Stimulated activated memory B cell treated with anti-CD40 and anti-IgM and Interleukin-4, amounts not matched to agents 10 μg/mL and 1 μg/mL and 100 μg/mL, for 72 hours (primary cell): ENCODE measurements at regions not wholly inside any gene's neighbourhood (a gene's known extent, or its start where the extent isn't known, plus 50 kb on each side); places are given as distances from the start of the nearest gene placed in this dataset.
"Not testable (repeated sequence)": the region's sequence is repeated elsewhere in the genome, so short reads cannot be mapped to it uniquely, and the experiment has no call there.

Experiments
- ATAC-seq: fragments of 150-1000 bp; cut with Tn5 transposase; 2 replicates; pipeline ENCODE4 v1.10.0; 2021
- H3K27ac Mint-ChIP-seq: one replicate; pipeline ENCODE4 v1.8.0; 2022; ENCODE audit warnings: mild to moderate bottlenecking, mixed read lengths
- H3K27me3 Mint-ChIP-seq: one replicate; pipeline ENCODE4 v1.8.0; 2022; ENCODE audit warnings: mixed read lengths
- H3K36me3 Mint-ChIP-seq: one replicate; pipeline ENCODE4 v1.8.0; 2022; ENCODE audit warnings: mixed read lengths
- H3K4me1 Mint-ChIP-seq: one replicate; pipeline ENCODE4 v1.8.0; 2022; ENCODE audit warnings: mixed read lengths
- H3K4me3 Mint-ChIP-seq: one replicate; pipeline ENCODE4 v1.8.0; 2022; ENCODE audit warnings: mild to moderate bottlenecking, moderate library complexity, mixed read lengths
- H3K9me3 Mint-ChIP-seq: one replicate; pipeline ENCODE4 v1.8.0; 2022; ENCODE audit warnings: mixed read lengths

DNA sequence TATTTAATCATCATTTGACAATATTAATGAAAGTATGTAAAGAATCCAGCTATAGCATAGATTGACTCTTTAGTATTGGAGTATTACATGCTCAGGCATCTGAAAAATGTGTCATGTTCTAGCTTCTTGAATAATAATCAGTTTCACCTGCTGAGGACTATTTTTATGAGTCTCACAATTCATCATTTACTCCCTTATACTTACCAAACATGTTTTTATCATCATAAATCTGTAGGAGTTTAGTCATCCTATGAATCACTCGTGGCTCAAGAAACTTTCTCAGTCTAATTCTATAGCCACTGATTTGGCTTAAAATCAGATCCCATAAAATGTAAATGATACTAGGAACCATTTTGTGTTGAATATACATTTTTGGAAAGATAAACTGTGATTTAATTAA, 1616.1 kb downstream of the C4orf33 start:
- no peaks in the 10 kb centered on the region for H3K36me3 Mint-ChIP-seq
- H3K9me3 Mint-ChIP-seq = peaks cover 8% of the 10 kb centered on the region
- no peak overlapping the region for H3K4me3 Mint-ChIP-seq
- H3K27me3 Mint-ChIP-seq = no peaks in the 10 kb centered on the region
- H3K4me1 Mint-ChIP-seq = no peaks in the 10 kb centered on the region
- no peak overlapping the region for H3K27ac Mint-ChIP-seq
- no peak for ATAC-seq

DNA sequence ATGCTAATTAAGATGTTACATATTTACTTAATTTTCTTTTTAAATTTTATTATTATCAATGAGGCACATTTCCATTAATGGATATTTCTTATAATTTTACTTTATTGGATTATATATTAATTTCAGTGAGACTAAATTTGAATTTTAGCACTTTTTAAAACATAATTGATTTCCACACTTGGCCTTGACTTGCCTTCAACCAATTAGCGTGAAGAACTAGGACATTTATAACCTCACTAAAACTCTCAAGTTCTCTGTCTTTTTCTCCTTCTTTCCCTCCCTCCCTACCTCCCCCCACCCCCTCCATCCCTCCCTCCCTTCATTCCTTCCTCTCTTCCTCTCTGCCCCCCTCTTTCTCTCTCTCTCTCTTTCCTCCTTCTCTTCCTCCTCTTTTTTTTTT, 1618.1 kb downstream of the C4orf33 start:
- Mint-ChIP-seq H3K27me3 (no peaks in the 10 kb centered on the region), H3K4me3 (no peak overlapping the region), H3K36me3 (no peaks in the 10 kb centered on the region), H3K9me3 (peaks cover 3% of the 10 kb centered on the region), H3K27ac (no peak overlapping the region), H3K4me1 (no peaks in the 10 kb centered on the region)
- no peak for ATAC-seq

DNA sequence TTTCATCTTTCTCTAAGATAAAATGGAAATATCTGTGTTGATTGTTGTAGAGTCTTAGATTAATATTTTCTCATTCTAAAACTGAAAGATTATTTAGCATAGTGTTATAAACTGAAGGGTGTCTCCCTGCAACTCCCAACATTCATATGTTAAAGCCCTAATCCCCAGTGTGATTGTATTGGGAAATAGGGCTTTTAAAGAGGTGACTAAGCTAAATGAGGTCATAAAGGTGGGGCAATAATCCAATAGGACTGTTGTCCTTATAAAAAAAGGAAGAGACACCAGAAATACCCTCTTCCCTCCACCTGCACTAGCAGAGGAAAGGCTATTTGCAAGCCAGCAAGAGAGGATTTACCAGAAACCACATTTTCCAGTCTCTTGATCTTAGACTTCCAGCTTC, 1626.4 kb downstream of the C4orf33 start:
- Mint-ChIP-seq H3K4me3 (no peak overlapping the region), H3K27me3 (no peaks in the 10 kb centered on the region), H3K4me1 (no peaks in the 10 kb centered on the region), H3K9me3 (no peaks in the 10 kb centered on the region), H3K27ac (no peak overlapping the region), H3K36me3 (no peaks in the 10 kb centered on the region)
- ATAC-seq = no peak

DNA sequence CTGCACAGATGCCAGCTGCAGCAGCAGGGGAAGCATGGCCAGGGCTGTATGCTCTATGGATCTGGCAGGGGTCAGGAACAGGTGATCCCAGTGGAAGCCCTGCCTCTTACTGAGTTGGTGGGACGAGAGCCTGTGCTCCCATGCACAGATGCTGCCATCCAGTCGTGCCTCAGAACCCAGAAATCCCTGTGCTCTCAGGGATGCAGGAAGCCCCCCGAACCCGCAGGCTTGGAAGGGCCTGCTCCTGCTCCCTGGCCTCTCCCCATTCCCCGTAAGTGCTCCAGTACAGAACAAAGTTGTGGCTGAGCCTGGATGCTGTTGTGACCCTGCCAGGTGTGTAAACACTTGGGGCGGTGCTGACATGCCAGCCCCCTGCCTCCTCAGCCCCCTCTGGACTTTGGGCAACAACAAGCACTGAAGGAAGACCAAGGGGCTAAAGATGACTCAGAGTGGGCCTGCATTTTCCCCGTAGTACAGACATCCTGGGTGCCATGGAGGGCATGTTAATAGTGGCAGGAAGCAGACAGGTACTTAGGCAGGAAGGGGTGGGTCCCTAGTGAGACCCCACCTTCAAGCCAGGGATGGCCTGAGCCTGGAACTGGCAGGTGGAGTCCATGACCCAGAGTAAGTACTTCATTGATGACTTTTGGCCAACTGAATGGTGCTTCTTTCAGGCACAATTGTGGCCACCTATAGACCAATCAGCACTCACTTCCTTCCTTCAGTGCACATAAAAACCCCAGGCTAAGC, 1640.7 kb downstream of the C4orf33 start:
- peak; percentile 8 for ATAC-seq
- Mint-ChIP-seq H3K4me3 (no peak overlapping the region), H3K9me3 (peaks cover 7% of the 10 kb centered on the region), H3K36me3 (no peaks in the 10 kb centered on the region), H3K27ac (no peak overlapping the region), H3K27me3 (no peaks in the 10 kb centered on the region), H3K4me1 (no peaks in the 10 kb centered on the region)

DNA sequence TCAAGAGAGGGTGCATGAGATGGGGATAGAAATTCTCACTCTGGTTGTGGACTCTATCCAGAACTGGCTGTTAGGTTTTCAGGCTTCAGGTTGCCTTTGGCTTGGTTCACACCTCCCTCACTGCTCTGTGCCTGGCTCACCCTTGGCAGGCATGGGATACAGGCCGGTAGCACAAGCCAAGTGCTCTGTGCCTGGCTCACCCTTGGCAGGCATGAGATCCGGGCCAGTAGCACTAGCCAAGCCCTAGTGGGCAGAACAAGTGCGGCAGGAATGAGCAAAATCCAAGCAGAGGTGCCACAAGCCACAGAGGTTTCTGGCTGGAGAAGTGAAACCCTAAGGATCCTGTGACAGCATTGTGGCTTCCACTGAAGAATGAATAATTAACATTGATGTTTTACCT, 1642.3 kb downstream of the C4orf33 start:
- H3K36me3 Mint-ChIP-seq = no peaks in the 10 kb centered on the region
- ATAC-seq = no peak
- H3K4me1 Mint-ChIP-seq = no peaks in the 10 kb centered on the region
- H3K27me3 Mint-ChIP-seq = no peaks in the 10 kb centered on the region
- no peak overlapping the region for H3K4me3 Mint-ChIP-seq
- peaks cover 12% of the 10 kb centered on the region for H3K9me3 Mint-ChIP-seq
- no peak overlapping the region for H3K27ac Mint-ChIP-seq

DNA sequence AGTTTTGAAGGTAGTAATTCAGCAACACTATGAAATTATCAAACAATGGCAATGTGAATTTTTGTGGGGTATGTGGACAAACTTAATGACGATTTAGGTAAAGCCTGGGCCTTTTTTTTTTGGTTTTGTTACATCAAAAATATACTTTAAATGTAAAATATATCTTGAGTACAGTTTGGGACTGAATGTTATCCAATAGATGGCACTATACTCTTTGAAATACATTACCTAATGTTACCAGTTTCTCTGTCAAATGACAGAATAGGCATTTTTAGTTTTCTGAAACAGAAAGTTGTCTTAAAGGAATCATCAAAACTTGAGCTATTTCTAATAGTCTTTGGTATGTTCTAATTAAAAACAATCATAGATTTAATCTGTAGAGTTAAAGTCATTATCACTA, 1651.9 kb downstream of the C4orf33 start:
- H3K36me3 Mint-ChIP-seq = no peaks in the 10 kb centered on the region
- H3K27ac Mint-ChIP-seq = no peak overlapping the region
- ATAC-seq = no peak
- no peaks in the 10 kb centered on the region for H3K27me3 Mint-ChIP-seq
- no peaks in the 10 kb centered on the region for H3K4me1 Mint-ChIP-seq
- H3K9me3 Mint-ChIP-seq = peaks cover under 1% of the 10 kb centered on the region
- no peak overlapping the region for H3K4me3 Mint-ChIP-seq

DNA sequence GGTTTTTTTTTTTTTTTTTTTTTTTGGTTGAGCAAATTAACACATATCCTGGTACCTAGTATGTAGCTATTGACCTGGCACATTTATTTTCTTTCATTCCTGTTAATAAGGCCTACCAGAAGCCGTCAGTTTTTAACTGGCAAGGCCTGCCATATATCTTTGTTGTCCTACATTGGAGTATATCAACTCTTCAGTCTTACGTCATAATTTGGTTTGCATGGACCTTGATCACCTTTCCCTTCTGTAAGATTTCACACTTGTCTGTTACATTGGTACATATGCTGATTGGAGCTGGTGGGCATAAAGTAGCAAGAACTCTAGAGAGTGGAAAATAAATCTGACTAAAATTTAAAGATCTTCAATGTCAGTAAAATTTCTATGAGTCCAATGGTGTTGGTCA, 1658.0 kb downstream of the C4orf33 start:
- Mint-ChIP-seq H3K4me3 (no peak overlapping the region), H3K27me3 (no peaks in the 10 kb centered on the region), H3K9me3 (peaks cover 2% of the 10 kb centered on the region), H3K27ac (no peak overlapping the region), H3K36me3 (no peaks in the 10 kb centered on the region), H3K4me1 (no peaks in the 10 kb centered on the region)
- ATAC-seq = no peak

DNA sequence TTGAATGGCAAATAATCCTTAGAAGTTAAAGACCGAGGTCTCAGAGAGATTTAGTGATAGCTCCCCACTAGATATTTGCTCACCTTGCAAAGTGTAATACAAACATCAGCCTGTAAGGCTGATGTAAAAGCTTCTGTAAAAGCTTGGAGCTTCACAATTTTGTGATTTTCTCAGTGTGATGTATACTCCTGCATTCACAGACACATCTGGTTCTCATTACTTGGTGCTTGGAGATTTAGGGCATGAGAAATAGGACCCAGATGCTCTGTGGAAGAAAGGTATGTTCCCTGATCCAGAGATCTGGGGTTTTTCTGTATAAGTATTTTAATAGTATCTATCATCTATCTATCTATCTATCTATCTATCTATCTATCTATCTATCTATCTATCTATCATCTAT, 1664.3 kb downstream of the C4orf33 start:
- no peaks in the 10 kb centered on the region for H3K27me3 Mint-ChIP-seq
- no peaks in the 10 kb centered on the region for H3K36me3 Mint-ChIP-seq
- H3K4me1 Mint-ChIP-seq = no peaks in the 10 kb centered on the region
- no peak for ATAC-seq
- H3K27ac Mint-ChIP-seq = no peak overlapping the region
- peaks cover 6% of the 10 kb centered on the region for H3K9me3 Mint-ChIP-seq
- H3K4me3 Mint-ChIP-seq = no peak overlapping the region

DNA sequence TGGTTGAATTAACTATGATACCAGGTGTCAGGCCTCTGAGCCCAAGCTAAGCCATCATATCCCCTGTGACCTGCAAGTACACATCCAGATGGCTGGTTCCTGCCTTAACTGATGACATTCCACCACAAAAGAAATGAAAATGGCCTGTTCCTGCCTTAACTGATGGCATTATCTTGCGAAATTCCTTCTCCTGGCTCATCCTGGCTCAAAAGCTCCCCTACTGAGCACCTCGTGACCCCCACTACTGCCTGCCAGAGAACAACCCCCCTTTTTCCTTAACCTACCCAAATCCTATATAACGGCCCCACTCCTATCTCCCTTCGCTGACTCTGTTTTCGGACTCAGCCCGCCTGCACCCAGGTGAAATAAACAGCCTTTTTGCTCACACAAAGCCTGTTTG, 1671.4 kb downstream of the C4orf33 start:
- not testable (repeated sequence) for H3K4me3 Mint-ChIP-seq, ATAC-seq, H3K9me3 Mint-ChIP-seq, H3K27me3 Mint-ChIP-seq, H3K36me3 Mint-ChIP-seq, H3K27ac Mint-ChIP-seq, H3K4me1 Mint-ChIP-seq

DNA sequence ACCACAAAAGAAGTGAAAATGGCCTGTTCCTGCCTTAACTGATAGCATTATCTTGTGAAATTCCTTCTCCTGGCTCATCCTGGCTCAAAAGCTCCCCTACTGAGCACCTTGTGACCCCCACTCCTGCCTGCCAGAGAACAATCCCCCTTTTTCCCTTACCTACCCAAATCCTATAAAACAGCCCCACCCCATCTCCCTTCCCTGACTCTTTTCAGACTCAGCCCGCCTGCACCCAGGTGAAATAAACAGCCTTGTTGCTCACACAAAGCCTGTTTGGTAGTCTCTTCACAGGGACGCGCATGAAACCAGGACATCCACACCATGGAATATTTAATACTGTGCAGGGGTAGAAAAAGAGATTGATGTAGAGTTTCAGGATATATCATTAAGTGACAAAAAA, 1677.0 kb downstream of the C4orf33 start:
- H3K27ac Mint-ChIP-seq, H3K9me3 Mint-ChIP-seq, H3K36me3 Mint-ChIP-seq, H3K4me1 Mint-ChIP-seq, H3K4me3 Mint-ChIP-seq, H3K27me3 Mint-ChIP-seq, ATAC-seq: not testable (repeated sequence)

DNA sequence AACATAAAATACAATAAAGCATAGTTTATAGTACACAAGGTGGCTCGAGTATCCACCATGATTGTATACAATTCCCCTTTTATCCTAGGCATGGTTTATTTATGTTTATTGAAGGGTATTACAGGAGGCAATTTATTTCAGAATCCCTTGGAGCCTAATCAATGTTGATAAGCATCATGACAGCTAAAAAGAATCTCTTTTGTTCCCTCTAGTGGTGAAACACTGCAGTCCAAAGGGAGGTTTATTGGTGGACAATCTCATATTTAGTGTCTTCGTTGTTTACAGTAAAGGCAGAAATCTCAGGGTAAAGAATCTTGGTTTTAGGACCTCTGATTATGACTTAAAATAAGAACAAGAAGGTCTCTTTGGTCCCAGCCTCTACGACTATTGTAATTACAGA, 1712.5 kb downstream of the C4orf33 start:
- Mint-ChIP-seq H3K9me3 (peaks cover 6% of the 10 kb centered on the region), H3K4me1 (no peaks in the 10 kb centered on the region), H3K4me3 (no peak overlapping the region), H3K36me3 (no peaks in the 10 kb centered on the region), H3K27ac (no peak overlapping the region), H3K27me3 (no peaks in the 10 kb centered on the region)
- no peak for ATAC-seq

DNA sequence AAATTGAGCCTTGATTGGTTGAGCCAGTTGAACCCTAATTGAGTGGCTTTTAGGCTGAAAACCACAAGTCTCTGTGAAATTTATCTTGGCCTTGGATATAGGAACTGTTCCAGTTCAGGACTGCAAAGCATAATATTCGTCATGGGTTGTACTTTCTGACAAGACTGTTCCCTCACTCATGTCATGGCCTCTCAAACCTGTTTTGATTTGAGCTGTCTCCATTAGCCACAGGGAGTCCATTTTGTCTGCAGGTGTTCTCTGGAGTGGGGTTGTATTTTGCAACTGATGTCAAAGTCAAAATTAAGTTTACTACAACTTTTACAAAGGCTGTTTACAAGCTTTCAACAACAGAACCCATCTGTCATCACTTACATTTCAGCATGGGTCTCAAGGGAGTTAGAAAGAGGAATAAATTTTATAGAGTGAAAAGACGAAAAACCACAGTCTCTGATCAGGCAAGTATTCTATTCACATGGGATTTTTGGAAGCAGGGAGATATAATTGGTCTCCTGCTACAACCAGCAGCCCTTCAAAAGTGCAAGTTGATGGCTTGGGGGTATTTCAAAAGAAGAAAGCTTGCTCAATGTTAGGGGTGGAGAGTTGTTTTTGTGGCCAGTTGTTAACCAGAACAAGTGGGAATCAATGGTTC, 1716.3 kb downstream of the C4orf33 start:
- Mint-ChIP-seq H3K36me3 (no peaks in the 10 kb centered on the region), H3K4me1 (no peaks in the 10 kb centered on the region), H3K27me3 (no peaks in the 10 kb centered on the region), H3K4me3 (no peak overlapping the region), H3K27ac (no peak overlapping the region), H3K9me3 (peaks cover 11% of the 10 kb centered on the region)
- ATAC-seq = no peak

DNA sequence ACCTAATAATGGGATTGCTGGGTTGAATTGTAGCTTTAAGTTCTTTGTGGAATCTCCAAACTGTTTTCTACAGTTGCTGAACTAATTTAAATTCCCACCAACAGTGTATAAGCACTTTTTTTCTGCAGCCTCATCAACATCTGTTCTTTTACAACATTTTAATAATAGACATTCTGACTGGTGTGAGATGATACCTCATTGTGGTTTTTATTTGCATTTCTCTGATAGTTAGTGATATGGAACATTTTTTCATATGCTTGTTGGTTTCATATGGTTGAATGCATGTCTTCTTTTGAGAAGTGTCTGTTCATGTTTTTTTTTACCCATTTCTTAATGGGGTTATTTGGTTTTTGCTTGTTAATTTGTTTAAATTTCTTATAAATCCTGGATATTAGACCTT, 1718.9 kb downstream of the C4orf33 start:
- no peak overlapping the region for H3K4me3 Mint-ChIP-seq
- no peaks in the 10 kb centered on the region for H3K36me3 Mint-ChIP-seq
- no peaks in the 10 kb centered on the region for H3K27me3 Mint-ChIP-seq
- H3K4me1 Mint-ChIP-seq = no peaks in the 10 kb centered on the region
- H3K9me3 Mint-ChIP-seq = peaks cover 11% of the 10 kb centered on the region
- no peak for ATAC-seq
- no peak overlapping the region for H3K27ac Mint-ChIP-seq

DNA sequence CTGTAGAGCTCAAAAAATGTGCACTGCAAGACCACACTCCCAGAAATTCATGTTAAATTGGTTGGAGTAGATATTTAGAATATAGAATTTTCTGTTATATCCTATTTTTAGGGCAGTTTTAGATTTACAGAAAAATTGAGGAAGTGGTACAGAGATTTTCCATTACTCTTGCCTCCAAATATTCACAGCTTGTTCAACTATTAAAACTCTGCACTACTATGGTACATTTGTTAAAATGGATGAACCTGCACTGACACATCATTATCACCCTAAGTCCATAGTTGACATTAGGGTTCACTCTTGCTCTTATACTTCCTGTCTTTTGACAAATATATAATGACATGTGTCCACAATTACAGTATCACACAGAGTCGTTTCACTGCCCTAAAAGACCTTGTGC, 1724.5 kb downstream of the C4orf33 start:
- ATAC-seq = no peak

DNA sequence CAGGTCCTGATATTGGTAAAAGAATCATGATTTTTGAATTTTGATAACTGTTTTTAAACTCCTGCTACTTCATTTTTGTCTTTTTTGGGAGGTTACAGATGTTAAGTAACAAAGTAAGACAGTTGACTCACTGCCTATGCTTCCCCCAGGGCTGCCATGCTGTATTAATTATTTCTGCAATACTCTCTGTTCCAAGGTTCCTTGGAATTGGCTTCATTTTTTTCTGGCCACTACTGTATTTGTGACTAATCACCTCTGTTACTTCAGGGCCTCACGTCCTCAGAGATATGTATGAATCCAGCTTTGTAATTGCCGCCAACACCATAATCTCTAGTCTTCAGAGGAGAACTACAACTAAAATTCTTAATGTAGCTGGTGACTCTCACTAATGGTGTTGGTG, 1729.3 kb downstream of the C4orf33 start:
- no peaks in the 10 kb centered on the region for H3K36me3 Mint-ChIP-seq
- ATAC-seq = no peak
- H3K4me1 Mint-ChIP-seq = no peaks in the 10 kb centered on the region
- H3K9me3 Mint-ChIP-seq = no peaks in the 10 kb centered on the region
- no peak overlapping the region for H3K4me3 Mint-ChIP-seq
- H3K27me3 Mint-ChIP-seq = no peaks in the 10 kb centered on the region
- no peak overlapping the region for H3K27ac Mint-ChIP-seq

More for the DNA sequence above, 1724.5 kb downstream of the C4orf33 start:
- Mint-ChIP-seq H3K27ac (no peak overlapping the region), H3K9me3 (peaks cover 5% of the 10 kb centered on the region), H3K4me1 (no peaks in the 10 kb centered on the region), H3K4me3 (no peak overlapping the region), H3K27me3 (no peaks in the 10 kb centered on the region), H3K36me3 (no peaks in the 10 kb centered on the region)

DNA sequence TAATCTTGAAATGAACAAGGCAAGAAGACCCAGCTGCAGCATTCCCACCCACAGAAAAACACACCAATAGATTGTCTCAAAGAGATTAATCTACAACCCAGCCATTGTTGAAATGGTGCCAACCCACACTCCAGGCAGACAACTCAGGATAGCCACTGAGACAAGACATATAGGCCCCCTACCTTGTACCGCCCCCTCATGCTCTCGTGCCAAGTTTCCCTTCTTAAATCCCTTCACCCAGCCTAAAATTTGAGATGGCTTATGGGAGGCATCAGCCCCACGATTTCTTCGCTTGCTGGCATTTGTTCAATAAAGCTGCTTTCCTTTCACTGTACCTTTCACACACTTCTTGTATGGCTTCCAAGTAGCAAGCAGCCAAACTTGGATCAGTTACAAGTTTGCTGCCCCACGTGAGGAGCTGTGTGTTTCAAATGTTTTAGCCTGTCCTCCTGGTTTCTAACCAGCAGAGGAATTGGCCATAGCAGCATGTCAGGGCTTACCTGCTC, 1754.1 kb downstream of the C4orf33 start:
- no peaks in the 10 kb centered on the region for H3K27me3 Mint-ChIP-seq
- no peak overlapping the region for H3K27ac Mint-ChIP-seq
- peaks cover 3% of the 10 kb centered on the region for H3K9me3 Mint-ChIP-seq
- no peak for ATAC-seq
- no peak overlapping the region for H3K4me3 Mint-ChIP-seq
- H3K36me3 Mint-ChIP-seq = no peaks in the 10 kb centered on the region
- no peaks in the 10 kb centered on the region for H3K4me1 Mint-ChIP-seq
